ENCODE measurements at regions not wholly inside any gene's neighbourhood (a gene's known extent, or its start where the extent isn't known, plus 50 kb on each side); places are given as distances from the start of the nearest gene placed in this dataset.

DNA sequence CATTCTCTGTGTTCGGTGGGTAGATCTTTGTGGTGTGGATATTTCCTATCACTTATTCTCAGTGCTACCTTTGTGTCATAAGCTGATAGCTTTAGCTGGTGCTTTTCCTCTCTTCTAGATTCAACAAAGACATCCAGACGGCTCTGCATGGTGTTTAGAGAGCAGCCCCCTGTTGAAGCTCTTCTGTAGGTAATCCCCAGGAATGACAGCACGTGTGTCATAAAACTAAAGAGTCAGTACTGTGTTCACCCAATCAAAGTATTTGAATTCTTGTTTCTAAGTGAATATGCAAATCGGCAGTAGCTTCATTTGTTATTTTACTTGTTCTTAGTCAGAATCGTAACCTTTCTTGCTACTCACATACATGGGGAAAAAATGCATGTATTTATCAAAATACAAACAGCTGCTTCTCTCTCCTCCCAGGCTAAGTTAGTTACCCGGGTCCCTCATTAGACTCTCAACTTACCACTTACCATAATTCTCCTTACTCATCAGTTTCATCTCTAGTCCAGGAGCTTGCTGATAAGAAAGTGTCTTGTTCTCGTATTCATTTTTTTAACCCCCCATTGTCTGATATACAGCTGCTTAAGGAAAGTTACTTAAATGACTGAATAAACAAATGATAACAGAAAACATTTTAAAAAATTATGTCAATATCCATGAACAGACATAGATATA is 1696.0 kb upstream of the WWC1 start:
- TF ChIP-seq, protein P1, sequence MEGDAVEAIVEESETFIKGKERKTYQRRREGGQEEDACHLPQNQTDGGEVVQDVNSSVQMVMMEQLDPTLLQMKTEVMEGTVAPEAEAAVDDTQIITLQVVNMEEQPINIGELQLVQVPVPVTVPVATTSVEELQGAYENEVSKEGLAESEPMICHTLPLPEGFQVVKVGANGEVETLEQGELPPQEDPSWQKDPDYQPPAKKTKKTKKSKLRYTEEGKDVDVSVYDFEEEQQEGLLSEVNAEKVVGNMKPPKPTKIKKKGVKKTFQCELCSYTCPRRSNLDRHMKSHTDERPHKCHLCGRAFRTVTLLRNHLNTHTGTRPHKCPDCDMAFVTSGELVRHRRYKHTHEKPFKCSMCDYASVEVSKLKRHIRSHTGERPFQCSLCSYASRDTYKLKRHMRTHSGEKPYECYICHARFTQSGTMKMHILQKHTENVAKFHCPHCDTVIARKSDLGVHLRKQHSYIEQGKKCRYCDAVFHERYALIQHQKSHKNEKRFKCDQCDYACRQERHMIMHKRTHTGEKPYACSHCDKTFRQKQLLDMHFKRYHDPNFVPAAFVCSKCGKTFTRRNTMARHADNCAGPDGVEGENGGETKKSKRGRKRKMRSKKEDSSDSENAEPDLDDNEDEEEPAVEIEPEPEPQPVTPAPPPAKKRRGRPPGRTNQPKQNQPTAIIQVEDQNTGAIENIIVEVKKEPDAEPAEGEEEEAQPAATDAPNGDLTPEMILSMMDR (IDR thresholded peaks at IDR 0.05; ENCODE audit: low read length), result no peak
- TF ChIP-seq EZH2 (IDR thresholded peaks at IDR 0.05; ENCODE audit: borderline replicate concordance, low read length), result no peak
